ENCODE measurements at regions not wholly inside any gene's neighbourhood (a gene's known extent, or its start where the extent isn't known, plus 50 kb on each side); places are given as distances from the start of the nearest gene placed in this dataset.
A peak's percentile ranks its signal among the peaks of the same experiment; 100 is the strongest.

DNA sequence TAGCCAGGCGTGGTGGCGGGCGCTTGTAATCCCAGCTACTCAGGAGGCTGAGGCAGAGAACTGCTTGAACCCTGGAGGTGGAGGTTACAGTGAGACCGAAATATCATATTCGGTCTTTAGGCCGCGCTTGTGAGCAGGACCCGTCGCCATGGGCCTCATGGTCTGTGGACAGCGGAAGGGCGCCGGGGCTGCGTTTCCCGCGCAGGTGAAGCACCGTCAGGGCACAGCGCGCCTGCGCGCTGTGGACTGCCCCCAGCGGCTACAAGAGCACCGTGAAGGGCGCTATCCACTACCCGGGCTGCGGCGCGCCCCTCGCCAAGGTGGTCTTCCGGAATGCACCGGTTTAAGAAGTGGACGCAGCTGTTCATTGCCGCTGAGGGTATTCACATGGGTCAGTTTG, 482.0 kb upstream of the NAALADL2 start:
- TF ChIP-seq, protein P1, sequence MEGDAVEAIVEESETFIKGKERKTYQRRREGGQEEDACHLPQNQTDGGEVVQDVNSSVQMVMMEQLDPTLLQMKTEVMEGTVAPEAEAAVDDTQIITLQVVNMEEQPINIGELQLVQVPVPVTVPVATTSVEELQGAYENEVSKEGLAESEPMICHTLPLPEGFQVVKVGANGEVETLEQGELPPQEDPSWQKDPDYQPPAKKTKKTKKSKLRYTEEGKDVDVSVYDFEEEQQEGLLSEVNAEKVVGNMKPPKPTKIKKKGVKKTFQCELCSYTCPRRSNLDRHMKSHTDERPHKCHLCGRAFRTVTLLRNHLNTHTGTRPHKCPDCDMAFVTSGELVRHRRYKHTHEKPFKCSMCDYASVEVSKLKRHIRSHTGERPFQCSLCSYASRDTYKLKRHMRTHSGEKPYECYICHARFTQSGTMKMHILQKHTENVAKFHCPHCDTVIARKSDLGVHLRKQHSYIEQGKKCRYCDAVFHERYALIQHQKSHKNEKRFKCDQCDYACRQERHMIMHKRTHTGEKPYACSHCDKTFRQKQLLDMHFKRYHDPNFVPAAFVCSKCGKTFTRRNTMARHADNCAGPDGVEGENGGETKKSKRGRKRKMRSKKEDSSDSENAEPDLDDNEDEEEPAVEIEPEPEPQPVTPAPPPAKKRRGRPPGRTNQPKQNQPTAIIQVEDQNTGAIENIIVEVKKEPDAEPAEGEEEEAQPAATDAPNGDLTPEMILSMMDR (IDR thresholded peaks at IDR 0.05; ENCODE audit: unreplicated experiment) = no peak
- Mint-ChIP-seq H3K27me3 (ENCODE audit: unreplicated experiment) (no peaks in the 10 kb centered on the region), H3K4me3 (ENCODE audit: low read depth, unreplicated experiment) (no peak overlapping the region), H3K9me3 (ENCODE audit: low read depth, unreplicated experiment) (no peaks in the 10 kb centered on the region), H3K27ac (ENCODE audit: unreplicated experiment) (no peak overlapping the region), H3K36me3 (ENCODE audit: insufficient read depth, unreplicated experiment) (no peaks in the 10 kb centered on the region), H3K4me1 (ENCODE audit: low read depth, unreplicated experiment) (no peaks in the 10 kb centered on the region)
- no peak for DNase-seq
- CTCF ChIA-PET = no interaction called here
- no TSS peak for BruUV-seq (replicated peaks)
- intact Hi-C loops (cut with micrococcal nuclease; ENCODE audit: unreplicated experiment) = no loop called here

- no peaks in the 10 kb centered on the region for H3K4me1 Mint-ChIP-seq (ENCODE audit: low read depth, unreplicated experiment)
- no peaks in the 10 kb centered on the region for H3K27me3 Mint-ChIP-seq (ENCODE audit: unreplicated experiment)
- H3K27ac Mint-ChIP-seq (ENCODE audit: unreplicated experiment) = no peak overlapping the region
- BruUV-seq (replicated peaks) = no TSS peak
- no peak for DNase-seq
- CTCF ChIA-PET = no interaction called here
- no peaks in the 10 kb centered on the region for H3K36me3 Mint-ChIP-seq (ENCODE audit: insufficient read depth, unreplicated experiment)
- H3K4me3 Mint-ChIP-seq (ENCODE audit: low read depth, unreplicated experiment) = no peak overlapping the region
- intact Hi-C loops (cut with micrococcal nuclease; ENCODE audit: unreplicated experiment) = no loop called here
- no peaks in the 10 kb centered on the region for H3K9me3 Mint-ChIP-seq (ENCODE audit: low read depth, unreplicated experiment)
- TF ChIP-seq, protein P1 (IDR thresholded peaks at IDR 0.05; ENCODE audit: unreplicated experiment) = no peak
These were observed 481.4 kb upstream of the NAALADL2 start for GRCh38 chr3:174377684-174378083.

DNA sequence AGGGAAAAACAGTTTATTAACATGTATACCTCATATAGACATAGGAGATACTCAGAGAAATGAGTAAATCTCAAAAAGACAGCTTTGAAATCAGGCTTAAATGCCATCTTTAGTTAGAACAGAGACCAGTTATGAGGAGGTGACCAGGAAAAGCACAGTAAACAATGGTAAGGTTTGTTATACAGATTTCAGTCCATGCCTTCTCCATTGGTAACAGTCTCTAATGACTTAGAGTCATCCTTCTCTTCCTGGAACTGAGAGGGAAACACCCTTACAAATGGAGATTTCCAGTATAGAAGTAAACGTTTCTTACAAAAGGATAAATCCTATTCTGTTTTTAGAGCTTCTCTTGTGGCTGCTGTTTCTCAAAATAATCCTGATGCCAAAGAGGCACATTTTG, 476.3 kb upstream of the NAALADL2 start:
- intact Hi-C loops (cut with micrococcal nuclease; ENCODE audit: unreplicated experiment) = no loop called here
- Mint-ChIP-seq H3K36me3 (ENCODE audit: insufficient read depth, unreplicated experiment) (no peaks in the 10 kb centered on the region), H3K4me3 (ENCODE audit: low read depth, unreplicated experiment) (no peak overlapping the region), H3K27ac (ENCODE audit: unreplicated experiment) (no peak overlapping the region), H3K27me3 (ENCODE audit: unreplicated experiment) (no peaks in the 10 kb centered on the region), H3K9me3 (ENCODE audit: low read depth, unreplicated experiment) (peaks cover 2% of the 10 kb centered on the region), H3K4me1 (ENCODE audit: low read depth, unreplicated experiment) (no peaks in the 10 kb centered on the region)
- CTCF ChIA-PET = no interaction called here
- no TSS peak for BruUV-seq (replicated peaks)
- DNase-seq = no peak
- TF ChIP-seq, protein P1 (IDR thresholded peaks at IDR 0.05; ENCODE audit: unreplicated experiment) = no peak

DNA sequence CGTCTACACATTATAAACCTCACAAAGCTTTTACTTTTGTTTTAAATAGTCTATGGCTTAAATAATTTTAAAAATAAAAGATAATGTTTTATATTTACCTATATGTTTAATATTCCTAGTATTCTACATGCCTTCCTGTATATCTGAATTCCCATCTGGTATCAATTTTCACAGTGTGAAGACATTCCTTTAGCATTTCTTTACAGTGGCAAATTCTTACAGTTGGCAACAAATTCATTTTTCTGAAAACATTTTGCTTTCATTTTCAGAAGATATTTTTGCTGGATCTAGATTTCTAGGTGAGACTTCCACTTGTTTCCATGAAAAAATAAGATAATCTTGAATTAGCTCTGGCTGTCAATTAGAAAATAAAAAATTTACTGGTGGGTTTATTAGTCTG, 471.4 kb upstream of the NAALADL2 start:
- Mint-ChIP-seq H3K27ac (ENCODE audit: unreplicated experiment) (no peak overlapping the region), H3K4me1 (ENCODE audit: low read depth, unreplicated experiment) (no peaks in the 10 kb centered on the region), H3K4me3 (ENCODE audit: low read depth, unreplicated experiment) (no peak overlapping the region), H3K36me3 (ENCODE audit: insufficient read depth, unreplicated experiment) (no peaks in the 10 kb centered on the region), H3K9me3 (ENCODE audit: low read depth, unreplicated experiment) (peaks cover 2% of the 10 kb centered on the region), H3K27me3 (ENCODE audit: unreplicated experiment) (no peaks in the 10 kb centered on the region)
- no TSS peak for BruUV-seq (replicated peaks)
- CTCF ChIA-PET = no interaction called here
- TF ChIP-seq, protein P1 (IDR thresholded peaks at IDR 0.05; ENCODE audit: unreplicated experiment) = no peak
- DNase-seq = no peak
- intact Hi-C loops (cut with micrococcal nuclease; ENCODE audit: unreplicated experiment) = no loop called here

GRCh38 chr3:174397848-174398247, 461.3 kb upstream of the NAALADL2 start:
- no TSS peak for BruUV-seq (replicated peaks)
- Mint-ChIP-seq H3K36me3 (ENCODE audit: insufficient read depth, unreplicated experiment) (no peaks in the 10 kb centered on the region), H3K4me1 (ENCODE audit: low read depth, unreplicated experiment) (no peaks in the 10 kb centered on the region), H3K4me3 (ENCODE audit: low read depth, unreplicated experiment) (no peak overlapping the region), H3K9me3 (ENCODE audit: low read depth, unreplicated experiment) (peaks cover 7% of the 10 kb centered on the region), H3K27me3 (ENCODE audit: unreplicated experiment) (no peaks in the 10 kb centered on the region), H3K27ac (ENCODE audit: unreplicated experiment) (no peak overlapping the region)
- intact Hi-C loops (cut with micrococcal nuclease; ENCODE audit: unreplicated experiment) = loop anchor here (1.0 to 10.0 kb wide), 4 partner anchors 223 to 1547 kb away; partner anchors contain the start of gene NAALADL2
- CTCF ChIA-PET = no interaction called here
- no peak for DNase-seq
- TF ChIP-seq, protein P1 (IDR thresholded peaks at IDR 0.05; ENCODE audit: unreplicated experiment) = peak; percentile 64

Measured in Calu3 (cell line).